ENCODE measurements at regions not wholly inside any gene's neighbourhood (a gene's known extent, or its start where the extent isn't known, plus 50 kb on each side); places are given as distances from the start of the nearest gene placed in this dataset.
A peak's percentile ranks its signal among the peaks of the same experiment; 100 is the strongest.
"Not testable (repeated sequence)": the region's sequence is repeated elsewhere in the genome, so short reads cannot be mapped to it uniquely, and the experiment has no call there.

- no peak for DNase-seq
These were observed 520.1 kb downstream of the PIK3C3 start for GRCh38 chr18:42475157-42475556.

- no peak for DNase-seq
These were observed 522.2 kb downstream of the PIK3C3 start for GRCh38 chr18:42477267-42477666.

GRCh38 chr18:42480441-42480840 is 525.4 kb downstream of the PIK3C3 start:
- DNase-seq = no peak

GRCh38 chr18:42484648-42485047 is 529.6 kb downstream of the PIK3C3 start:
- no peak for DNase-seq

GRCh38 chr18:42486271-42486670 is 531.2 kb downstream of the PIK3C3 start:
- DNase-seq = no peak

GRCh38 chr18:42508683-42509296 is 553.8 kb downstream of the PIK3C3 start:
- DNase-seq = no peak

- no peak for DNase-seq
These were observed 554.8 kb downstream of the PIK3C3 start for GRCh38 chr18:42509750-42510415.

GRCh38 chr18:42510540-42510939 is 555.5 kb downstream of the PIK3C3 start:
- no peak for DNase-seq

- DNase-seq = no peak
These were observed 558.4 kb downstream of the PIK3C3 start for GRCh38 chr18:42513441-42513840.

GRCh38 chr18:42514512-42514911 is 559.5 kb downstream of the PIK3C3 start:
- no peak for DNase-seq

GRCh38 chr18:42517896-42518295 is 562.9 kb downstream of the PIK3C3 start:
- no peak for DNase-seq

GRCh38 chr18:42518331-42518730 is 563.3 kb downstream of the PIK3C3 start:
- not testable (repeated sequence) for DNase-seq

GRCh38 chr18:42520138-42520537 is 565.1 kb downstream of the PIK3C3 start:
- no peak for DNase-seq

GRCh38 chr18:42525905-42526304 is 570.9 kb downstream of the PIK3C3 start:
- no peak for DNase-seq

- DNase-seq = no peak
These were observed 572.7 kb downstream of the PIK3C3 start for GRCh38 chr18:42527766-42528165.

- peak; percentile 56 for DNase-seq
These were observed 575.2 kb downstream of the PIK3C3 start for GRCh38 chr18:42530276-42530675.

GRCh38 chr18:42532119-42532518 is 577.1 kb downstream of the PIK3C3 start:
- no peak for DNase-seq

GRCh38 chr18:42533009-42533575 is 578.1 kb downstream of the PIK3C3 start:
- no peak for DNase-seq

GRCh38 chr18:42533616-42534015 is 578.6 kb downstream of the PIK3C3 start:
- no peak for DNase-seq

- no peak for DNase-seq
These were observed 579.3 kb downstream of the PIK3C3 start for GRCh38 chr18:42534313-42534712.

- no peak for DNase-seq
These were observed 579.0 kb downstream of the RIT2 start for GRCh38 chr18:42536442-42536841.

GRCh38 chr18:42537291-42537690 is 578.2 kb downstream of the RIT2 start:
- no peak for DNase-seq

- no peak for DNase-seq
These were observed 570.6 kb downstream of the RIT2 start for GRCh38 chr18:42544901-42545300.

GRCh38 chr18:42545825-42546224 is 569.7 kb downstream of the RIT2 start:
- DNase-seq = no peak
